Breast epithelium (tissue), 3 donors: ENCODE measurements at regions not wholly inside any gene's neighbourhood (a gene's known extent, or its start where the extent isn't known, plus 50 kb on each side); places are given as distances from the start of the nearest gene placed in this dataset.

Experiments
- POLR2A ChIP-seq: fragments of 450-650 bp; IDR thresholded peaks from one replicate; pipeline ENCODE4 v1.6.1; 2016; ENCODE audit warnings: antibody characterized with exemption, mild to moderate bottlenecking, moderate library complexity
- POLR2AphosphoS5 ChIP-seq, 3 donors: sonication (generic); formaldehyde crosslinking; IDR thresholded peaks; one replicate each; pipeline ENCODE4 v1.6.1; 2017; ENCODE audit warnings: antibody characterized with exemption in 3 of 3
- TF ChIP-seq, protein P1 (sequence below), 3 donors: fragments of 450-650 bp; IDR thresholded peaks; one replicate each; pipeline ENCODE4 v1.5.1; 2016 to 2017; ENCODE audit warnings: antibody characterized with exemption in 3 of 3, mild to moderate bottlenecking in 3 of 3, moderate library complexity in 3 of 3

DNA sequence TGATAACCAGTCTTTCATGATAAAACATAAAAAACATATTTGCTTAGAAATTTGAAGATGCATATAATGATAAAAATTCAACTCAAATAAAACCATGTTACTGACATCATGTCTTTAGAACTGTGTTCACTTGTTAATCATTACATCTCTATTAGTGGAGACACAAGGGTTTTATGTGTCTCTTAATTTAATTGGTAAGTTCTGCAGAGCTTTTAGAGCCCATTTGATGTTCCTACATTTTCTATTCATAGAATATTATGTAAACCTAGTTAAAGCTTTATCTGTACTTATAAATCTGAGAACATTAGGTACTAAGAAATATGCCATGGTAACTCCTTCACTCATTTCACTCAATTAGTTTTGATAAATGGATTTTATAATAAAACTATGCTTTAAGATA lies 285.4 kb downstream of the SLCO4C1 start:
- TF ChIP-seq POLR2A (no peak), POLR2AphosphoS5 (IDR thresholded peaks at IDR 0.05) (no peak)
- TF ChIP-seq, protein P1, sequence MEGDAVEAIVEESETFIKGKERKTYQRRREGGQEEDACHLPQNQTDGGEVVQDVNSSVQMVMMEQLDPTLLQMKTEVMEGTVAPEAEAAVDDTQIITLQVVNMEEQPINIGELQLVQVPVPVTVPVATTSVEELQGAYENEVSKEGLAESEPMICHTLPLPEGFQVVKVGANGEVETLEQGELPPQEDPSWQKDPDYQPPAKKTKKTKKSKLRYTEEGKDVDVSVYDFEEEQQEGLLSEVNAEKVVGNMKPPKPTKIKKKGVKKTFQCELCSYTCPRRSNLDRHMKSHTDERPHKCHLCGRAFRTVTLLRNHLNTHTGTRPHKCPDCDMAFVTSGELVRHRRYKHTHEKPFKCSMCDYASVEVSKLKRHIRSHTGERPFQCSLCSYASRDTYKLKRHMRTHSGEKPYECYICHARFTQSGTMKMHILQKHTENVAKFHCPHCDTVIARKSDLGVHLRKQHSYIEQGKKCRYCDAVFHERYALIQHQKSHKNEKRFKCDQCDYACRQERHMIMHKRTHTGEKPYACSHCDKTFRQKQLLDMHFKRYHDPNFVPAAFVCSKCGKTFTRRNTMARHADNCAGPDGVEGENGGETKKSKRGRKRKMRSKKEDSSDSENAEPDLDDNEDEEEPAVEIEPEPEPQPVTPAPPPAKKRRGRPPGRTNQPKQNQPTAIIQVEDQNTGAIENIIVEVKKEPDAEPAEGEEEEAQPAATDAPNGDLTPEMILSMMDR (IDR thresholded peaks at IDR 0.05): no peak
